Stimulated activated CD8-positive, alpha-beta memory T cell treated with anti-CD3 and anti-CD28 coated beads, Interleukin-12 subunit alpha, Interleukin-12 subunit beta, amount 100 ng/mL, for 1 hour (primary cell): ENCODE measurements at regions not wholly inside any gene's neighbourhood (a gene's known extent, or its start where the extent isn't known, plus 50 kb on each side); places are given as distances from the start of the nearest gene placed in this dataset.
"Not testable (repeated sequence)": the region's sequence is repeated elsewhere in the genome, so short reads cannot be mapped to it uniquely, and the experiment has no call there.

Source experiments
- DNase-seq: peaks from one replicate; pipeline ENCODE4 v3.0.0-alpha.2; 2020; ENCODE audit warnings: low read depth

- no peak for DNase-seq
Observed at GRCh38 chr9:7342736-7343135, 456.8 kb downstream of the DMAC1 start.

GRCh38 chr9:7342229-7342628 is 457.3 kb downstream of the DMAC1 start:
- no peak for DNase-seq

DNA sequence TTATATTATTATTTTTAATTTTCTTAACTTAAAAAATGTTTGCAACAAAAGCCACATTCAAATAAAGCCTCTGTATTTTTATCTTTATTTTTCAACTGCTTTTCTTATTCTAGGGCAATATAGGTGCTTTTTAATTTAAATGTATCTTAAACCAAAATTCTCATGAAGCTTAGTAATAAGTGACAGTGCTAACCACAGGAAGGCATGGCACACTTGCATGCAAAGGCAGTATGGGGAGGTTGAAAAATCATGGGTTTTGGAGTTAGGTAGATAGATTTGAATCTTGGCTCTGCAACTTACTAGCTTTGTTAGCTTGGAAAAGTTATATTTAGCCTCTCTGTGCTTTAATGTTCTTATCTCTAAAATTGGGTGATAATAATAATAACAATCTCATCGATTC is 458.0 kb downstream of the DMAC1 start:
- DNase-seq = no peak

DNA sequence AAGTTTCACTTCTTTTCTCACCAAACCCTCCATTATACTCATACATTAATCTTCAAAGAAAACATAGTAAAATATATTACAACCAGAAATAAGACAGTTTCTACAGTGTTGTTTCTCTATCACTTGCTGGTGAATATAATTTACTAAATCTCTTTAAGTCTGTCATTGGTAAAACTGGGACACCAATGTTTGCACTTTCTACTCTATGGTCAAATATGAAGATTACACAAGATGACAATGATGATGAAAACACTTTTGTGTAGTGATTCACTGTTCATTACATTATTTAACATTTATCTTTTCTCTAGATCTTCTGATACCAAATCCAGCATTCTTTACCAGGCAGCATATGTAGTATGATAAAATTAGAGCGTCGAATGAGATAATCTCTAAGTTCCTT is 459.1 kb downstream of the DMAC1 start:
- no peak for DNase-seq

DNA sequence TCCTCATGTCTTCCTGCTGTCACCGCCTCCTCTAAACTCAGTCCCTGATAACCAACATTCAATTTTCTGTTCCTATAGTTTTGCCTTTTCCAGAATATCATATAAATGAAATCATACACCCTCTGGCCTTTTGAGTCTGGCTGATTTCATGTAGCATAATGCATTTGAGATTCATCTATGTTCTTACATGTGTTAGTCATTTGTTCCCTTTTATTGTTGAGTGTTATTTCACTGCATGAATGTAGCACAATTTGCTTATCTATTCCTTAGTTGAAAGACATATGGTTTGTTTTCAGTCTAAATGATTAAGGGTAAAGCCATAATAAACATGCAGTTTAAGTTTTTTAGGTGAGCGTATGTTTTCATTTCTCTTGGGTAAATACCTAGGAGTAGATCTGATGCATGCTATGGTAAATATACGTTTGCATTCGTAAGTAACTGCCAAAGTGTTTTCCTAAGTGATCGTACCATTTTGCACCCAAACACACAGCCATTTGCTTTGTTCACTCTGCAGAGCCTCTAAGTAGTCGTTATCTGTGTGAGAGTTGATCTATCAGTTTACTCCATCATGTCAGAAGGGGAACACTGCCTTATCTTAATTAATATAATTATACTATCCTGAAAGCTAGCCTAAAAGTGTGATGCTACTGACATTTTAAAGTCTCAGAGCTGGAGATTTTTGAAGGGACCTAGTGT is 460.8 kb downstream of the DMAC1 start:
- DNase-seq = no peak

GRCh38 chr9:7336356-7337065 is 463.1 kb downstream of the DMAC1 start:
- DNase-seq = no peak

DNA sequence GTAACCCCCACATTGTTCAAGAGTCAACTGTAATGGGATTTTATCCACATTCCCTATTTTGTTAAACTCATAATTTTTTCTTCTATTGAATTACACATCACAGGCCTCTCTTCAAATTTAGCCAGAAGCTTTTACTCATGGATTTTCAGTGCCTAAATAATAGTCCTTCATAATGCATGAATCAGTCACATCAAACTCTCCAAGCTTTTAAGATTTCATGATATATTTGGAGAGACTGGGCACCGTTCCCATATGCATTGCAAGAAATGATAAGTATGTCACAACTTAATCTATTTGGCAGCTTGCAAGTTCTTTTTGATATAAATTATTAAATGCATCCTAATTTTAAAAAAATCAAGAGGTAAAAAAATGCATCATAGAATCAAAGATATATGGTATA is 465.9 kb downstream of the DMAC1 start:
- no peak for DNase-seq

DNA sequence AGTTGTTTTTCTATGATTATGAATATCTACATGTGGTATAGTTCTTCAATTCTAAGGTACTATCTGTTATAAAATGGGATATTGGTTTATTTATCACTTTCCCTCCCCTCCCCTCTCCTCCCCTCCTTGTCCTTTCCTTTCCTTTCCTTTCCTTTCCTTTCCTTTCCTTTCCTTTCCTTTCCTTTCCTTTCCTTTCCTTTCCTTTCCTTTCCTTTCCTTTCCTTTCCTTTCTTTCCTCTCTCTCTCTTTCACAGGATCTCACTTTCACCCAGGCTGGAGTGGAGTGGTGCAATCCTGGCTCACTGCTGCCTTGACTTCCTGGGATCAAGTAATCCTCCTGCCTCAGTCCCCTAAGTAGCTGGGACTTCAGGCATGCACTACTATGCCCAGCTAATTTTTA is 466.8 kb downstream of the DMAC1 start:
- no peak for DNase-seq

DNA sequence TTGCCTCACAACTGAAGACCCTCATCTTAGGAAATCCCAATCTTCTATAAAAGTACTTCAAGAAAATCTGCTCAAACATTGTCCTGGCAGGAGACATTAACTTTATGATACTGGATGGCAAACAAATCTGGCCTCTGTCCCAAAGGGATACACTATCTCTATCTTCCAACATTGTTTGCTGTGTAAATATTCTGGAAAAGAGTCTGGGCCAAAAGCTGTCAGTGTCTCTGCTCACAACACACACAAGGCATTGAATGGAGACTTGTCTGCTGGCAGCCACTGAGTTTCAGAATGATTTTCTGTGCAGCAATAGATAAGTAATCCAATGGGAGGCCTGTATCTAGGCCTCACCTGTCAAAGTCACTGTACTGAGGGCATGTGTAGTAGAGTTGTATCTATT is 471.1 kb downstream of the DMAC1 start:
- no peak for DNase-seq

DNA sequence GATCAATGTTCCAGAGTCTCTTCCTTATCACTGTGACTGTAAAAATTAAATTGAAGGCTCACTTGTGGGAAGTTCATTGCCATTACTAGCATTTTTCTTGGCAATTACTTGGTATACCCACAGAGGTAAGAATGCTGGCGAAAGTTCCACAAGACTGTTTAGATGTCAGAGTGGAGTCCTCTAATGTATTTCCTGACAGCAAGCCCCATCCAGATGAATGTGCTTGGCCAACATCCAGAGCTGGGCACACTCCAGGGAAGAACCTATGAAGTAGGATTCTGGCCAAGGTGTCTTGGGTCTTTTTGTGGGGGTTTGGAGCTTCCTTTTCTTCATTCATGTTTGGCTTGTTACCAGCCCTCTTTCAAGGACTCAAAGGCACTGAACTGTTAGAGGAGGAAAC is 473.6 kb downstream of the DMAC1 start:
- DNase-seq = no peak

- DNase-seq = no peak
Observed at GRCh38 chr9:7324152-7324598, 475.4 kb downstream of the DMAC1 start.

- no peak for DNase-seq
Observed at GRCh38 chr9:7320841-7321240, 478.7 kb downstream of the DMAC1 start.

DNA sequence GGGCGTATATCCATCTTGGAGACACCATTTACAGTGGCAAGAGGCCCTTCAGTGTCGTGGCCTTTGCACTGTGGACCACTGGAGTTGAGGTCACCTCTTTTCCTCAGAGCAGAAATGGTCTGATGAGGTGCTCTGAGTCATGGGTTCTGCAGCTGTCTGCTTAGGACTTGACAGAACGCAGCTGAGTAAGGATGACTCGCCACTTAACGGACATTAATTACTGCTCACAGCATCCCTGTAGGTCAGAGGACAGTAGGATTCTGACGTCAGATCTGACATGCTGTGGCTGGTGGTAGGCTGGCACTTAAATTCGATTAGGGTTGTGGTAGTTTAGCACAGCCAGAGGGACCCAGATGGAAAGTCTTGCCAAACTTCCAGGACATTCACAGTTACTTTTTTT is 479.4 kb downstream of the DMAC1 start:
- no peak for DNase-seq

DNA sequence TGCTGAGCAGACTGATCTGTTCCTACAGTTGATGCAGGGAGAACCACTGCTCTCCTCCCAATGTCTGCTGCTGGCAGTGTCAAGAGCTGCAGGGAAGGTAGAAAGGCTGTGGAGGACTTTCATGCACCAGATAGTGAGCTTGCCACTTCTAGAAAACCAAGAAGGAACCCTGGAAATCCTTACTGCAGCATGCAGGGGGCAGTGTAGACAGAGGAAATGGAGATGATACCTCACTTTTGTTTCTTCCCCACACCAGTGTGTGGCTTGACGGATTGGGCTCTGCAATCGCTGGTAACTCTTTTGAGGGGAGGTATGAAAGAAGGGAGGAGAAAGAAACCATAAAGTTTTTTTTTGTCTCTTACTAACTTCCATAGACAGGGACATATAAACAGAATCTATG is 480.7 kb downstream of the DMAC1 start:
- DNase-seq = no peak

GRCh38 chr9:7316967-7317366 is 482.6 kb downstream of the DMAC1 start:
- no peak for DNase-seq

GRCh38 chr9:7316166-7316795 is 483.3 kb downstream of the DMAC1 start:
- DNase-seq = no peak

DNA sequence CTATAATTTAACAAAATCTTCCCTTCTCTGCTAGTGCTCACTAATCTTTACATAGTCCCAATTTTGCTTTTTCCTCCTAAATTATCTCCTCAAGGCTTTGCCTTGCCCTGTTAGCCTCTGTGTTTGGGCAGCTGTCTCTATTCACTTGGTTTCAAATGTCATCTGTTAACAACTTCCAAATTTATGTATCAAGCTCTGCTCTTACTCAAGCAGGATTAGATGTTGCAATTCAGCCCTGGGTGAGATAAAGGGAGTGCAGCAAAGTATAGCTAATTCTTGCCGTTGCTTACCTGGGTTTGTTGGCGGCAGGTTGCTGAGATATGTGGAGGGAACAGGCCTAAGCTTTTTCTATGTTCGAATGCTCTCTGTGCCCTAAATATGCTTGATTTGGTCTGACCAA is 483.8 kb downstream of the DMAC1 start:
- DNase-seq = no peak

DNA sequence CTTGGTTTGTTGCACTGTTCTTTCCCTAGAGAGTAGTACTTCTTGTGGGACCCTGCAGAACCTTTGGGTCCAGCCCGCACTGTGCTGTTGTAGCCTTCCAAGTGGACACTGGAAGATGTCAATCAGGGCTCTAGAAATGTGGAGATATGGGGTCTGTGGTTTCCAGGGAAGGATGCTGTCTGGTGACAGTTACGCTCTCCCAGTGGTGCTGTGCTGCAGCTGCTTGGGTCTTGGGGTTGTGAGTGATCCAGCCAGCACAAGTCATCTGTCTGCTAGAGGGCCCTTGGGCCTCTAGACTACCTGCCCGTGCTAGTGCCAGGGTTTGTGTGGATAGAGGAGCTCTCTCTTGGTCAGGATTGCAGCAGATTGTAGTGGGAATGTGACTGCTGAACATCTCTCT is 484.5 kb downstream of the DMAC1 start:
- no peak for DNase-seq

DNA sequence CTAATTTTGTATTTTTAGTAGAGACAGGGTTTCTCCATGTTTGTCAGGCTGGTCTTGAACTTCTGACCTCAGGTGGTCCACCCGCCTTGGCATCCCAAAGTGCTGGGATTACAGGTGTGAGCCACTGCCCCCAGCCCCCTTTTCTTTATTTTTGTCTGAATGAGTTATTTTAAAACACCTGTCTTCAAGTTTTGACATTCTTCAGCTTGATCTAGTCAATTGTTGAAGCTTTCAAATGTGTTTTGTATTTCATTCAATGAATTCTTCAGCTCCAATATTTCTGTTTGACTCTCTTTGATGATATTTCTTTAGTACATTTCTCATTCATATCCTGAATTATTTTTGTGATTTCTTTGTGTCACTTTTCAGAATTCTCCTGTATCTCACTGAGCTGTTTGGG is 486.2 kb downstream of the DMAC1 start:
- DNase-seq = no peak

- not testable (repeated sequence) for DNase-seq
Observed at GRCh38 chr9:7309051-7309450, 490.5 kb downstream of the DMAC1 start.

- DNase-seq = no peak
Observed at GRCh38 chr9:7305677-7306076, 493.9 kb downstream of the DMAC1 start.

GRCh38 chr9:7304627-7304995 is 495.0 kb downstream of the DMAC1 start:
- no peak for DNase-seq

- no peak for DNase-seq
Observed at GRCh38 chr9:7303907-7304626, 495.5 kb downstream of the DMAC1 start.
